Skeletal muscle tissue (tissue), 3 donors: ENCODE measurements at regions not wholly inside any gene's neighbourhood (a gene's known extent, or its start where the extent isn't known, plus 50 kb on each side); places are given as distances from the start of the nearest gene placed in this dataset.

Source experiments
- H3K27ac ChIP-seq: one replicate; pipeline ENCODE4 v1.7.0; 2013; ENCODE audit warnings: mild to moderate bottlenecking, low read depth, low read length, inconsistent platforms
- H3K27me3 ChIP-seq, 3 donors: one replicate each; pipeline ENCODE4 v1.7.0; 2013; ENCODE audit warnings: low read length in 3 of 3; ENCODE audit not compliant: control insufficient read depth in 3 of 3, insufficient read depth in 3 of 3
- H3K36me3 ChIP-seq, 3 donors: one replicate each; pipeline ENCODE4 v1.7.0; 2013; ENCODE audit warnings: low read length in 3 of 3; ENCODE audit not compliant: control insufficient read depth in 3 of 3, insufficient read depth in 3 of 3
- H3K4me1 ChIP-seq, 3 donors: one replicate each; pipeline ENCODE4 v1.7.0; 2013; ENCODE audit warnings: low read length in 3 of 3, mild to moderate bottlenecking in 3 of 3; ENCODE audit not compliant: control insufficient read depth in 3 of 3, insufficient read depth in 3 of 3
- H3K4me3 ChIP-seq, 3 donors: one replicate each; pipeline ENCODE4 v1.7.0; 2013; ENCODE audit warnings: low read length in 3 of 3
- H3K9ac ChIP-seq, 3 donors: one replicate each; pipeline ENCODE4 v1.7.0; 2013; ENCODE audit warnings: low read length in 3 of 3, mild to moderate bottlenecking in 3 of 3, moderate library complexity in 2 of 3, low read depth in 1 of 3
- H3K9me3 ChIP-seq, 3 donors: one replicate each; pipeline ENCODE4 v1.7.0; 2013; ENCODE audit warnings: low read length in 3 of 3; ENCODE audit not compliant: control insufficient read depth in 3 of 3
- donor health status: Osteomylitis.

- no peak overlapping the region for H3K4me3 ChIP-seq
- H3K36me3 ChIP-seq, result no peaks in the 10 kb centered on the region
- peaks cover 0 to 3% (median 0%) of the 10 kb centered on the region in 3 donors for H3K9me3 ChIP-seq
- H3K27me3 ChIP-seq, result no peaks in the 10 kb centered on the region
- no peak overlapping the region for H3K27ac ChIP-seq
- H3K4me1 ChIP-seq, result no peaks in the 10 kb centered on the region
- no peak overlapping the region for H3K9ac ChIP-seq
These were observed 111.0 kb upstream of the C1orf87 start for GRCh38 chr1:60184521-60184920.

- Histone ChIP-seq H3K4me3 (no peak overlapping the region), H3K9me3 (no peaks in the 10 kb centered on the region), H3K36me3 (no peaks in the 10 kb centered on the region), H3K27ac (no peak overlapping the region), H3K27me3 (no peaks in the 10 kb centered on the region), H3K9ac (no peak overlapping the region), H3K4me1 (no peaks in the 10 kb centered on the region)
These were observed 100.3 kb upstream of the C1orf87 start for GRCh38 chr1:60173729-60174505.

GRCh38 chr1:60173006-60173405 is 99.4 kb upstream of the C1orf87 start:
- Histone ChIP-seq H3K27me3 (no peaks in the 10 kb centered on the region), H3K27ac (no peak overlapping the region)

GRCh38 chr1:60171801-60172200 is 98.2 kb upstream of the C1orf87 start:
- Histone ChIP-seq H3K4me1 (no peaks in the 10 kb centered on the region), H3K9me3 (no peaks in the 10 kb centered on the region), H3K27ac (no peak overlapping the region), H3K27me3 (no peaks in the 10 kb centered on the region), H3K36me3 (no peaks in the 10 kb centered on the region), H3K9ac (no peak overlapping the region), H3K4me3 (no peak overlapping the region)

More at GRCh38 chr1:60173006-60173405, 99.4 kb upstream of the C1orf87 start:
- Histone ChIP-seq H3K4me1 (no peaks in the 10 kb centered on the region), H3K4me3 (no peak overlapping the region), H3K9me3 (no peaks in the 10 kb centered on the region), H3K9ac (no peak overlapping the region), H3K36me3 (no peaks in the 10 kb centered on the region)

- no peaks in the 10 kb centered on the region for H3K27me3 ChIP-seq
- no peaks in the 10 kb centered on the region for H3K36me3 ChIP-seq
- H3K9ac ChIP-seq, result no peak overlapping the region
- H3K27ac ChIP-seq, result no peak overlapping the region
- no peaks in the 10 kb centered on the region for H3K9me3 ChIP-seq
- no peaks in the 10 kb centered on the region for H3K4me1 ChIP-seq
- no peak overlapping the region for H3K4me3 ChIP-seq
These were observed 97.1 kb upstream of the C1orf87 start for GRCh38 chr1:60170709-60171108.

- Histone ChIP-seq H3K4me1 (no peaks in the 10 kb centered on the region), H3K36me3 (no peaks in the 10 kb centered on the region), H3K27ac (no peak overlapping the region), H3K9me3 (no peaks in the 10 kb centered on the region), H3K4me3 (no peak overlapping the region), H3K9ac (no peak overlapping the region), H3K27me3 (no peaks in the 10 kb centered on the region)
These were observed 95.6 kb upstream of the C1orf87 start for GRCh38 chr1:60169206-60169605.

- no peaks in the 10 kb centered on the region for H3K36me3 ChIP-seq
- no peaks in the 10 kb centered on the region for H3K27me3 ChIP-seq
- H3K9ac ChIP-seq, result no peak overlapping the region
- no peaks in the 10 kb centered on the region for H3K9me3 ChIP-seq
- peaks cover 0 to 3% (median 0%) of the 10 kb centered on the region in 3 donors for H3K4me1 ChIP-seq
- H3K27ac ChIP-seq, result no peak overlapping the region
- H3K4me3 ChIP-seq, result no peak overlapping the region
These were observed 89.4 kb upstream of the C1orf87 start for GRCh38 chr1:60162936-60163335.

GRCh38 chr1:60160141-60160540 is 86.6 kb upstream of the C1orf87 start:
- H3K4me3 ChIP-seq, result no peak overlapping the region
- no peaks in the 10 kb centered on the region for H3K27me3 ChIP-seq
- no peaks in the 10 kb centered on the region for H3K36me3 ChIP-seq
- peaks cover 0 to 3% (median 0%) of the 10 kb centered on the region in 3 donors for H3K4me1 ChIP-seq
- no peak overlapping the region for H3K27ac ChIP-seq
- H3K9me3 ChIP-seq, result no peaks in the 10 kb centered on the region
- H3K9ac ChIP-seq, result no peak overlapping the region

GRCh38 chr1:60156371-60156770 is 82.8 kb upstream of the C1orf87 start:
- Histone ChIP-seq H3K27me3 (no peaks in the 10 kb centered on the region), H3K36me3 (no peaks in the 10 kb centered on the region), H3K9me3 (no peaks in the 10 kb centered on the region), H3K4me1 (peaks cover 0 to 3% (median 0%) of the 10 kb centered on the region in 3 donors), H3K9ac (no peak overlapping the region), H3K27ac (no peak overlapping the region), H3K4me3 (no peak overlapping the region)

GRCh38 chr1:60153961-60154360 is 80.4 kb upstream of the C1orf87 start:
- no peak overlapping the region for H3K4me3 ChIP-seq
- H3K9me3 ChIP-seq, result no peaks in the 10 kb centered on the region
- H3K36me3 ChIP-seq, result no peaks in the 10 kb centered on the region
- peaks cover 0 to 13% (median 6%) of the 10 kb centered on the region in 3 donors for H3K4me1 ChIP-seq
- H3K27me3 ChIP-seq, result no peaks in the 10 kb centered on the region
- no peak overlapping the region for H3K27ac ChIP-seq
- no peak overlapping the region for H3K9ac ChIP-seq
